ENCODE measurements at regions not wholly inside any gene's neighbourhood (a gene's known extent, or its start where the extent isn't known, plus 50 kb on each side); places are given as distances from the start of the nearest gene placed in this dataset.

GRCh38 chr16:51849715-51850114, 697.2 kb downstream of the TOX3 start:
- no peak for TF ChIP-seq CTCF (IDR thresholded peaks at IDR 0.05)
- TF ChIP-seq POLR2A (IDR thresholded peaks at IDR 0.05): no peak
- TF ChIP-seq POLR2AphosphoS5 (IDR thresholded peaks at IDR 0.05): no peak

Data from breast epithelium (tissue), 3 donors.